Activated naive CD4-positive, alpha-beta T cell treated with anti-CD3 and anti-CD28 coated beads, Interleukin-2, amount 50 U/mL, for 72 hours (primary cell): ENCODE measurements at regions not wholly inside any gene's neighbourhood (a gene's known extent, or its start where the extent isn't known, plus 50 kb on each side); places are given as distances from the start of the nearest gene placed in this dataset.
"Not testable (repeated sequence)": the region's sequence is repeated elsewhere in the genome, so short reads cannot be mapped to it uniquely, and the experiment has no call there.

Experiments used
- ATAC-seq, 2 donors: fragments of 150-1000 bp; cut with Tn5 transposase; 2 replicates each; pipeline ENCODE4 v1.10.0; 2021; ENCODE audit warnings: mild to moderate bottlenecking in 2 of 2, moderate library complexity in 2 of 2
- DNase-seq, 2 donors: peaks; one replicate each; pipeline ENCODE4 v3.0.0; 2021 to 2022; ENCODE audit warnings: low spot score in 2 of 2
- H3K27ac Mint-ChIP-seq, 2 donors: one replicate each; pipeline ENCODE4 v1.8.0; 2022; ENCODE audit warnings: mild to moderate bottlenecking in 2 of 2, mixed read lengths in 2 of 2
- H3K36me3 Mint-ChIP-seq, 2 donors: one replicate each; pipeline ENCODE4 v1.8.0; 2022; ENCODE audit warnings: mixed read lengths in 2 of 2
- H3K9me3 Mint-ChIP-seq, 2 donors: one replicate each; pipeline ENCODE4 v1.8.0; 2022; ENCODE audit warnings: mixed read lengths in 2 of 2

GRCh38 chr3:64806668-64807605 lies 119.1 kb upstream of the ADAMTS9 start:
- H3K9me3 Mint-ChIP-seq, result peaks cover 5 to 25% of the 10 kb centered on the region in 2 donors
- no peak overlapping the region for H3K27ac Mint-ChIP-seq
- ATAC-seq (no peak), DNase-seq (no peak)
- peaks cover 0 to 8% of the 10 kb centered on the region in 2 donors for H3K36me3 Mint-ChIP-seq

GRCh38 chr3:64805978-64806377 lies 118.2 kb upstream of the ADAMTS9 start:
- Mint-ChIP-seq H3K36me3 (peaks cover 0 to 8% of the 10 kb centered on the region in 2 donors), H3K9me3 (peaks cover 5 to 25% of the 10 kb centered on the region in 2 donors), H3K27ac (no peak overlapping the region)
- DNase-seq (no peak), ATAC-seq (no peak)

GRCh38 chr3:64805248-64805647 lies 117.4 kb upstream of the ADAMTS9 start:
- Mint-ChIP-seq H3K9me3 (peaks cover 5 to 25% of the 10 kb centered on the region in 2 donors), H3K27ac (no peak overlapping the region), H3K36me3 (peaks cover 0 to 8% of the 10 kb centered on the region in 2 donors)
- DNase-seq, result no peak
- no peak for ATAC-seq

GRCh38 chr3:64803469-64803868 lies 115.7 kb upstream of the ADAMTS9 start:
- peaks cover 5 to 25% of the 10 kb centered on the region in 2 donors for H3K9me3 Mint-ChIP-seq
- H3K27ac Mint-ChIP-seq, result no peak overlapping the region
- no peak for ATAC-seq
- H3K36me3 Mint-ChIP-seq, result peaks cover 0 to 8% of the 10 kb centered on the region in 2 donors
- DNase-seq, result no peak

GRCh38 chr3:64802460-64802859 lies 114.7 kb upstream of the ADAMTS9 start:
- Mint-ChIP-seq H3K36me3 (peaks cover 0 to 8% of the 10 kb centered on the region in 2 donors), H3K9me3 (peaks cover 7 to 20% of the 10 kb centered on the region in 2 donors), H3K27ac (no peak overlapping the region)
- DNase-seq, result no peak
- ATAC-seq, result no peak

- ATAC-seq, result no peak
- no peak for DNase-seq
- Mint-ChIP-seq H3K36me3 (peaks cover 0 to 8% of the 10 kb centered on the region in 2 donors), H3K9me3 (peaks cover 9 to 15% of the 10 kb centered on the region in 2 donors), H3K27ac (no peak overlapping the region)
These were observed 114.1 kb upstream of the ADAMTS9 start for GRCh38 chr3:64801856-64802255.

GRCh38 chr3:64799606-64800005 lies 111.8 kb upstream of the ADAMTS9 start:
- ATAC-seq, result no peak
- H3K36me3 Mint-ChIP-seq, result no peaks in the 10 kb centered on the region
- no peak overlapping the region for H3K27ac Mint-ChIP-seq
- peaks cover 4 to 15% of the 10 kb centered on the region in 2 donors for H3K9me3 Mint-ChIP-seq
- DNase-seq, result no peak

- ATAC-seq (no peak), DNase-seq (no peak)
- Mint-ChIP-seq H3K36me3 (no peaks in the 10 kb centered on the region), H3K9me3 (peaks cover 4 to 15% of the 10 kb centered on the region in 2 donors), H3K27ac (no peak overlapping the region)
These were observed 110.5 kb upstream of the ADAMTS9 start for GRCh38 chr3:64798316-64798715.

GRCh38 chr3:64796607-64797399 lies 109.0 kb upstream of the ADAMTS9 start:
- peaks cover 4 to 12% of the 10 kb centered on the region in 2 donors for H3K9me3 Mint-ChIP-seq

GRCh38 chr3:64792445-64792844 lies 104.6 kb upstream of the ADAMTS9 start:
- DNase-seq (no peak), ATAC-seq (no peak)
- H3K36me3 Mint-ChIP-seq, result no peaks in the 10 kb centered on the region
- peaks cover 6 to 16% of the 10 kb centered on the region in 2 donors for H3K9me3 Mint-ChIP-seq
- H3K27ac Mint-ChIP-seq, result no peak overlapping the region

More at GRCh38 chr3:64796607-64797399, 109.0 kb upstream of the ADAMTS9 start:
- ATAC-seq (no peak), DNase-seq (no peak)
- no peak overlapping the region for H3K27ac Mint-ChIP-seq
- no peaks in the 10 kb centered on the region for H3K36me3 Mint-ChIP-seq

GRCh38 chr3:64789111-64789510 lies 101.3 kb upstream of the ADAMTS9 start:
- Mint-ChIP-seq H3K9me3 (peaks cover 8 to 15% of the 10 kb centered on the region in 2 donors), H3K27ac (no peak overlapping the region), H3K36me3 (no peaks in the 10 kb centered on the region)
- ATAC-seq, result no peak
- no peak for DNase-seq

GRCh38 chr3:64783200-64783599 lies 95.4 kb upstream of the ADAMTS9 start:
- Mint-ChIP-seq H3K27ac (no peak overlapping the region), H3K9me3 (peaks cover 22 to 24% of the 10 kb centered on the region in 2 donors), H3K36me3 (peaks cover 9 to 15% of the 10 kb centered on the region in 2 donors)
- ATAC-seq, result no peak
- DNase-seq, result no peak

- H3K9me3 Mint-ChIP-seq, result peaks cover 27 to 29% of the 10 kb centered on the region in 2 donors
- not testable (repeated sequence) for H3K27ac Mint-ChIP-seq, DNase-seq, ATAC-seq
- H3K36me3 Mint-ChIP-seq, result peaks cover 9 to 24% of the 10 kb centered on the region in 2 donors
These were observed 93.1 kb upstream of the ADAMTS9 start for GRCh38 chr3:64780923-64781322.

- no peak for DNase-seq
- no peak for ATAC-seq
- H3K27ac Mint-ChIP-seq, result no peak overlapping the region
- H3K36me3 Mint-ChIP-seq, result peaks cover 0 to 9% of the 10 kb centered on the region in 2 donors
- peaks cover 12 to 22% of the 10 kb centered on the region in 2 donors for H3K9me3 Mint-ChIP-seq
These were observed 85.3 kb upstream of the ADAMTS9 start for GRCh38 chr3:64773137-64773536.

- DNase-seq, result no peak
- ATAC-seq, result no peak
These were observed 78.6 kb upstream of the ADAMTS9 start for GRCh38 chr3:64766440-64766839.

GRCh38 chr3:64765947-64766346 lies 78.1 kb upstream of the ADAMTS9 start:
- Mint-ChIP-seq H3K9me3 (peaks cover 8 to 9% of the 10 kb centered on the region in 2 donors), H3K36me3 (no peaks in the 10 kb centered on the region), H3K27ac (no peak overlapping the region)
- ATAC-seq, result no peak
- no peak for DNase-seq

More at GRCh38 chr3:64766440-64766839, 78.6 kb upstream of the ADAMTS9 start:
- Mint-ChIP-seq H3K9me3 (peaks cover 6 to 9% of the 10 kb centered on the region in 2 donors), H3K27ac (no peak overlapping the region), H3K36me3 (no peaks in the 10 kb centered on the region)

- Mint-ChIP-seq H3K9me3 (peaks cover 8 to 9% of the 10 kb centered on the region in 2 donors), H3K36me3 (no peaks in the 10 kb centered on the region), H3K27ac (no peak overlapping the region)
- ATAC-seq, result no peak
- no peak for DNase-seq
These were observed 76.7 kb upstream of the ADAMTS9 start for GRCh38 chr3:64764386-64764929.
